Tibial nerve (tissue), 4 donors: ENCODE measurements at regions not wholly inside any gene's neighbourhood (a gene's known extent, or its start where the extent isn't known, plus 50 kb on each side); places are given as distances from the start of the nearest gene placed in this dataset.

Experiments used
- DNase-seq, 2 donors: peaks; one replicate each; pipeline ENCODE4 v3.0.0-alpha.2; 2019; ENCODE audit warnings: low spot score in 2 of 2
- H3K27ac ChIP-seq, 4 donors: fragments of 200-600 bp; sonication (generic) in 3 of 4; one replicate each; pipeline ENCODE4 v1.5.1; 2017 to 2019; ENCODE audit warnings: mild to moderate bottlenecking in 1 of 4
- H3K27me3 ChIP-seq, 2 donors: fragments of 200-600 bp; sonication (generic) in 1 of 2; one replicate each; pipeline versions ENCODE4 v1.5.1 to v1.6.0; 2017 to 2019
- H3K36me3 ChIP-seq, 3 donors: fragments of 200-600 bp; sonication (generic); one replicate each; pipeline ENCODE4 v1.5.1; 2018 to 2019
- H3K4me1 ChIP-seq, 4 donors: fragments of 200-600 bp; sonication (generic) in 3 of 4; one replicate each; pipeline ENCODE4 v1.5.1; 2017 to 2019
- H3K4me3 ChIP-seq, 4 donors: fragments of 200-600 bp; sonication (generic) in 3 of 4; one replicate each; pipeline ENCODE4 v1.5.1; 2017 to 2019; ENCODE audit warnings: mild to moderate bottlenecking in 1 of 4, moderate library complexity in 1 of 4
- H3K9me3 ChIP-seq, 4 donors: fragments of 200-600 bp; sonication (generic) in 3 of 4; one replicate each; pipeline ENCODE4 v1.5.1; 2017 to 2019
- EP300 ChIP-seq, 2 donors: sonication (generic); formaldehyde crosslinking; IDR thresholded peaks; one replicate each; pipeline ENCODE4 v1.6.1; 2017; ENCODE audit warnings: antibody characterized with exemption in 2 of 2, mild to moderate bottlenecking in 1 of 2
- POLR2A ChIP-seq, 2 donors: fragments of 450-650 bp; IDR thresholded peaks; one replicate each; pipeline ENCODE4 v1.6.1; 2017; ENCODE audit warnings: antibody characterized with exemption in 2 of 2, mild to moderate bottlenecking in 2 of 2, moderate library complexity in 2 of 2
- WGBS, 2 donors: methylation state at CpG; one replicate each; pipeline ENCODE4 v1.1.5; 2018; 5-methylcytosine and 5-hydroxymethylcytosine counted together
- TF ChIP-seq, protein P1 (sequence below), 5 experiments: fragments of 200-600 bp in 3 of 5; fragments of 450-650 bp in 2 of 5; sonication (generic) in 3 of 5; IDR thresholded peaks; one replicate each; pipeline ENCODE4 v1.5.1; 2016 to 2019; ENCODE audit warnings: antibody characterized with exemption in 5 of 5, mild to moderate bottlenecking in 3 of 5, moderate library complexity in 2 of 5

DNA sequence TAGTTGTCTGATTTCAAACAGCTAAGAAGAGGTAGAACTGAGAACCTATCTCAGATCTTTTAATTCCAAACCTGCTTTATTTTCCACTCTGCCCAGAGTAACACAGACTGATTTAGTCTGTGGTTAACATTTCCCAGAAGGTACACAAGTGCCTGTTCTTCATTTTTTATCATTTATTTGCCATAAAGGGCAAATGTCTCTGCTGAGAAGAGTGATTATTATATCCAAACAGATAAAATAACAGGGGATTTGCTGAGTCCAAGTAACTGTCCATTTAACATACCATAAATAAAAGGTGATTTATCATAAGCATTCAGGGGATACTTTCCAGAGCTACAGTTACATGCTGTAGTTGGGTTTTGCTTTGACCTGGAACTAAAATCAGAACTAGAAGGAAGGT, 617.7 kb downstream of the MBD2 start:
- Histone ChIP-seq H3K27me3 (no peaks in the 10 kb centered on the region), H3K4me3 (no peak overlapping the region), H3K4me1 (peaks cover 0 to 4% (median 0%) of the 10 kb centered on the region in 4 donors), H3K9me3 (no peaks in the 10 kb centered on the region), H3K36me3 (no peaks in the 10 kb centered on the region), H3K27ac (no peak overlapping the region)
- DNase-seq, result no peak
- TF ChIP-seq, protein P1, sequence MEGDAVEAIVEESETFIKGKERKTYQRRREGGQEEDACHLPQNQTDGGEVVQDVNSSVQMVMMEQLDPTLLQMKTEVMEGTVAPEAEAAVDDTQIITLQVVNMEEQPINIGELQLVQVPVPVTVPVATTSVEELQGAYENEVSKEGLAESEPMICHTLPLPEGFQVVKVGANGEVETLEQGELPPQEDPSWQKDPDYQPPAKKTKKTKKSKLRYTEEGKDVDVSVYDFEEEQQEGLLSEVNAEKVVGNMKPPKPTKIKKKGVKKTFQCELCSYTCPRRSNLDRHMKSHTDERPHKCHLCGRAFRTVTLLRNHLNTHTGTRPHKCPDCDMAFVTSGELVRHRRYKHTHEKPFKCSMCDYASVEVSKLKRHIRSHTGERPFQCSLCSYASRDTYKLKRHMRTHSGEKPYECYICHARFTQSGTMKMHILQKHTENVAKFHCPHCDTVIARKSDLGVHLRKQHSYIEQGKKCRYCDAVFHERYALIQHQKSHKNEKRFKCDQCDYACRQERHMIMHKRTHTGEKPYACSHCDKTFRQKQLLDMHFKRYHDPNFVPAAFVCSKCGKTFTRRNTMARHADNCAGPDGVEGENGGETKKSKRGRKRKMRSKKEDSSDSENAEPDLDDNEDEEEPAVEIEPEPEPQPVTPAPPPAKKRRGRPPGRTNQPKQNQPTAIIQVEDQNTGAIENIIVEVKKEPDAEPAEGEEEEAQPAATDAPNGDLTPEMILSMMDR (IDR thresholded peaks at IDR 0.05), result no peak
- TF ChIP-seq EP300 (IDR thresholded peaks at IDR 0.05), result no peak
- no peak for TF ChIP-seq POLR2A (IDR thresholded peaks at IDR 0.05)

DNA sequence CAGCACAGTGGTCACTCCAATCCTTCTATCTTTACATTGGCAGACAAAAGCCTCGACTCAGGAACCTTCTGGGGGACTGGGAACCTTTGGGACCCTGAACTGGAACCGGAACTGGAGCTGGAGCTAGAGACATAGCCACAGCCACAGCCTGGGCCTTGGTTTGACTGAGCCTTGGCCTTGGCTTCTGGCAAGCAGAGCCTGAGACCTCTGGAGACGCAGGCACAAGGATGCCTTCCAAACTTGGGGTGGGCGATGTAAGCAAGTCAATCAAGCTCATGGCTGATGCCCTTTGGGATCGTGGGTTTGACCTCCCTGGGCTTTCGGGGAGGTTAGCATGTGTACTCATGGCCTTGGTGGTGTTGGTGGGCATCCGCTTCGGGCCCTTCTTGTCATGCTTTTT, 619.3 kb downstream of the MBD2 start:
- Histone ChIP-seq H3K36me3 (no peaks in the 10 kb centered on the region), H3K9me3 (no peaks in the 10 kb centered on the region), H3K4me1 (peaks cover 0 to 4% (median 0%) of the 10 kb centered on the region in 4 donors), H3K27ac (no peak overlapping the region), H3K27me3 (no peaks in the 10 kb centered on the region), H3K4me3 (no peak overlapping the region)
- DNase-seq, result no peak
- TF ChIP-seq, protein P1 (IDR thresholded peaks at IDR 0.05), result no peak
- TF ChIP-seq EP300 (IDR thresholded peaks at IDR 0.05) (no peak), POLR2A (IDR thresholded peaks at IDR 0.05) (no peak)
- WGBS, 2 donors, result 89 to 96% methylated on average over 8 of the region's 8 CpGs

DNA sequence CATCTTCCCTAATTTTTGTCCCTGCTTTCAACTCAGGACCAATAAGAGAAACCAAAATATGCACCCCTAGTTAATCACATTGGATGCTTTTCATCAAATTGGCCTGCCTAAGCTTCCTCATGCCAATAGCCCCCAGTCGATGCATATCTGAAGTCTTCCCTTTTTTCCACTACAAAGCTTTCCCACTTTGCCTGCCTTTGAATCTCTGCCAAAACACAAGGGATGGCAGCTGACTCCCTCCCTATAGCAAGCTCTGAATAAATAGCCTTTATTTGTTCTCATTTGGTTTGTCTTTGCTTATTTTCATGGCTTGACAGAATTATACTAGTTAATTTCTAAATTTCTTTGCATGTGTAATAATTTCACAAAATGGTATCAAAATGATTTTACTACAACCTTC, 621.2 kb downstream of the MBD2 start:
- no peak overlapping the region for H3K4me3 ChIP-seq
- DNase-seq, result no peak
- peaks cover 0 to 4% (median 0%) of the 10 kb centered on the region in 4 donors for H3K4me1 ChIP-seq
- H3K36me3 ChIP-seq, result no peaks in the 10 kb centered on the region
- TF ChIP-seq EP300 (IDR thresholded peaks at IDR 0.05) (no peak), POLR2A (IDR thresholded peaks at IDR 0.05) (no peak)
- TF ChIP-seq, protein P1 (IDR thresholded peaks at IDR 0.05), result no peak
- H3K9me3 ChIP-seq, result no peaks in the 10 kb centered on the region
- H3K27ac ChIP-seq, result no peak overlapping the region
- H3K27me3 ChIP-seq, result no peaks in the 10 kb centered on the region
- 14 to 33% methylated on average over 1 of the region's 1 CpG for whole genome bisulfite sequencing, 2 donors

DNA sequence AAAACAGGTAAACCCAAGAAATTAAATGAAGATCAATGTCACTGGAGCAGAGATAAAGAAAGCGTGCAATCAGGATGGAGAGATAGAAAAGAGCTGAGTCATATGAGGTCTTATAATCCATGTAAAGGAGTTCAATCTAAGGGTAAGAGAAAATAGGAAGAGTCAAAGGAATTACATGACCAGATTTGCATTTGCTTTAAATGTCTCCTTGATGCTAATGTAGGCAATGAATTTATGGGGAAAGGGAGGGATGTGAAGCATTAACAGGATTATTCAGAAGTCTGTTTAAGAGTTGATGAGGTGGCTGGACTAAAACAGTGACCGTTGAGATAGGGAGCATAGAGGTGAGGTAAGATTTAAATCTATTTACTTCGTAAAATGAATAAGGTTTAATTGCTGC, 623.1 kb downstream of the MBD2 start:
- H3K27ac ChIP-seq, result no peak overlapping the region
- H3K9me3 ChIP-seq, result no peaks in the 10 kb centered on the region
- H3K36me3 ChIP-seq, result no peaks in the 10 kb centered on the region
- H3K4me3 ChIP-seq, result no peak overlapping the region
- TF ChIP-seq EP300 (IDR thresholded peaks at IDR 0.05) (no peak), POLR2A (IDR thresholded peaks at IDR 0.05) (no peak)
- TF ChIP-seq, protein P1 (IDR thresholded peaks at IDR 0.05), result no peak
- 92 to 94% methylated on average over 3 of the region's 3 CpGs for WGBS, 2 donors
- peaks cover 0 to 4% (median 0%) of the 10 kb centered on the region in 4 donors for H3K4me1 ChIP-seq
- H3K27me3 ChIP-seq, result no peaks in the 10 kb centered on the region
- DNase-seq, result no peak

DNA sequence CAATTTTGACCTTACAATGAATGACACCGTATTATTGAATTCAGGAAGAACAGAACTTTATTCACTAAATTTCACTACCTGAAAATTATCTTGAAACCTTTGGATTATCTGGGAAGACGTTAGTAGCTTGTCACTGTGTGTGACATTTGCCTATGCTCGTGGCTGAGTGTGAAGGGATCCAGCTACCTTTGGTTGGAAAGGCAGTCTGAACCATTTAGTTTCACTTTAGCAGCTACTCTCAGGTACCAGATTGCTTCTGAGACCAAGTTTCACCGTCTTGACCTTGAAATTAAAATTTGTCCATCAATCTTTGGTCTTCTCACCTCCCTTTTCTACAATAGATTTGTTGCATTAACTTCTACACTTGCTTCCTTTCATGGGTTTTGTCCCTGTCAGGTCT, 637.5 kb downstream of the MBD2 start:
- Histone ChIP-seq H3K36me3 (no peaks in the 10 kb centered on the region), H3K27me3 (no peaks in the 10 kb centered on the region), H3K4me1 (no peaks in the 10 kb centered on the region), H3K27ac (no peak overlapping the region), H3K4me3 (no peak overlapping the region), H3K9me3 (no peaks in the 10 kb centered on the region)
- DNase-seq, result no peak
- 82 to 83% methylated on average over 4 of the region's 4 CpGs for WGBS, 2 donors
- TF ChIP-seq POLR2A (IDR thresholded peaks at IDR 0.05) (no peak), EP300 (IDR thresholded peaks at IDR 0.05) (no peak)
- TF ChIP-seq, protein P1 (IDR thresholded peaks at IDR 0.05), result no peak
